Cardiac septum (tissue), 1 donor: ENCODE measurements at regions not wholly inside any gene's neighbourhood (a gene's known extent, or its start where the extent isn't known, plus 50 kb on each side); places are given as distances from the start of the nearest gene placed in this dataset.
"Not testable (repeated sequence)": the region's sequence is repeated elsewhere in the genome, so short reads cannot be mapped to it uniquely, and the experiment has no call there.

Source experiments
- DNase-seq: peaks from one replicate; pipeline ENCODE4 v3.0.0-alpha.2; 2020; ENCODE audit warnings: low spot score
- intact Hi-C: fragments of 100-400 bp; cut with DNase I; formaldehyde crosslinking; loops from one replicate; pipeline ENCODE4 v1.14.0; 2022
- donor health status: DM: no; HTN: no; CAD: no.

DNA sequence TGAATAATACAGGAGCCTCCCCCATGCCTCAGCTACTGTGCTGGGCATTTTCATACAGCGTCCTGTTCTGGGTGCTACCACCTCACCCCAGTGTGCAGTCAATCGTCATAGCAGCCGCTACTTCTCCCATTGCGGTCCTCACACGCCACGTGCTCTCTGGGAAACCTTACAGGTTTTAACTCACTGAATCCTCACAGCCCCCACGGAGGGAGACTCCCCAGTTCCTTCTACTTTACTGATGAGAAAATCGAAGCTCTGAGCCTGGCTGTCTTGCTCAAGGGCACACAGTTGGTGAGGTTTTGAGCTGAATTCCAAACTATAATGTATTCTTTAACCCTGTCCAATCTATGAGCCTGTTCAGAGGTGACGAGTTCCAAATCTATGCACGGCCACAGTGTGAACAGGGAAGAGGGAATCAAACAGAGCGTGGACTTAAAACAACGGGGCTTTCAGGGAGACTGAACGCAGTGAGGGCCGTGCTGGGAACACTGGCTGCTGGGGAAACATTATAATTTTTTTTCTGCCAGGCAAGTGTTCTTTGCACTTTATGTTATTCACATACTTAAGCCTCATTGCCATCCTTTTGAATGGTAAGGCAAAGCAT is 421.5 kb downstream of the BRD1 start:
- peak; percentile 66 for DNase-seq
- intact Hi-C loops, result no loop called here

DNA sequence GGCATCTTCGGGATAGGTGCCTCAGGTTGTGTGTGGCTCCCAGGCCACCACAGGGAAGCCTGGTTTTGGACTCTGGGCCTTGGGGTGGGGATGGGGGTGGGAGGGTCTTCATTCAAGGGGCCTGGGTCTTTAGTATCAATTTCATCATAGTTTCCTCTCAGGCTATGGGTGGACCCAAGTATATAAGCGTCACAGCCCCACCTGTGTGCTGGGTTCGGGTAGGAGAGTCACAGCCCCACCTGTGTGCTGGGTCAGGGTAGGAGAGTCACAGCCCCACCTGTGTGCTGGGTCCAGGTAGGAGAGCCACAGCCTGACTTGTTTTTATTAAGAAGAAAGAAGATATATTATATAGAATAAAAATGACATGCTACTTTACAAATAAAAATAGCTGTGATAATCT is 422.1 kb downstream of the BRD1 start:
- intact Hi-C loops, result no loop called here
- DNase-seq, result peak; percentile 12

DNA sequence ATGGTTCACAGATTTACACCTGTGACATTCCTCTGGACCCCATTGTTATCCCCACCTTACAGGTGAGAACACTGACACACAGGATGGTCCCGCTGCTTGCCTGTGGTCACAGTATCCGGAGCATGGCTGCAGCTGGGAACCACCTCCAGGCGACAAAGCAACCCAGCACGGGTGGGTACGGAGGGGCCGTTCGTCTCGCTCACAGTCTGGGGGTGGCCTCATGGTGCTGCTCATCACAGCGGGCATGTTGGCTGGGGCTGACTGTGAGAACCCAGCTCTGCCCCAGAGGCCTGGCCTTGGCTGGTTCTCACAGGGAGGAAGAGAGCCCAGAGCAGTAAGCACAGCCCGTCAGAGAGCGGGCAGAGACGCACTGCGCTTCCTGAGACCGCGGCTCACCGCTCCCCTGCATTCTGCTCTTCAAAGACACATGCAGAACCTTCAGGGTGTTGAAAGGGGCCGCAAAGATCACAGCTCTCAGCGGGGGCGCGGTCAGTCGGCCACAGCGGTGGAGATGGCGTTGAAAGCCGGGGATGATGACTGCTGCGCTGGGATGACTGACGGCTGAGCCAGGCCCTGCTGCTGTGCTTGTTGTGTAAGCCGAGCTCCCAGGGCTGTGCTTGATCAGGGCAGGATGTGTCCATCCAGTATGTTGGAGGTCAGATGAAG is 423.0 kb downstream of the BRD1 start:
- peak; percentile 36 for DNase-seq
- intact Hi-C loops, result no loop called here

DNA sequence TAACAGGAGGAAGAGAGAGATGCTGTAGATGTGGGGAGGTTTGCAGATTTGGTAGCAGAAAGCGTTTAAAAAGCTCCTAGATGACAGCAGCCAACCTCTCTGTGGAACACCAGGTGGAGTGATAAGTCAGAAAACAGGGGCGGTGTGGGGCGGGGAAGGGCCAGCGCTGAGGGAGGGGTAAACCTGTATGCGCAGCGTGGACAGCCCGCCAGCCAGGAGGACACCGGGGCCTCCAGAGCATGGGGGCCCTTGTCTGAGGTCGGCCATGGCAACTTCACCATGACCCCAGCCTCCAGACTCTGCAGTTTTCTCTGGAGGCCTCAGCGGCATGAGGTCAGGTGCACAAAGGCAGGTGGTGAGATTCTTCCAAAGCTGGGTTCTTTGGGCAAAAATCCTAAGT is 423.7 kb downstream of the BRD1 start:
- intact Hi-C loops, result no loop called here
- peak; percentile 33 for DNase-seq

DNA sequence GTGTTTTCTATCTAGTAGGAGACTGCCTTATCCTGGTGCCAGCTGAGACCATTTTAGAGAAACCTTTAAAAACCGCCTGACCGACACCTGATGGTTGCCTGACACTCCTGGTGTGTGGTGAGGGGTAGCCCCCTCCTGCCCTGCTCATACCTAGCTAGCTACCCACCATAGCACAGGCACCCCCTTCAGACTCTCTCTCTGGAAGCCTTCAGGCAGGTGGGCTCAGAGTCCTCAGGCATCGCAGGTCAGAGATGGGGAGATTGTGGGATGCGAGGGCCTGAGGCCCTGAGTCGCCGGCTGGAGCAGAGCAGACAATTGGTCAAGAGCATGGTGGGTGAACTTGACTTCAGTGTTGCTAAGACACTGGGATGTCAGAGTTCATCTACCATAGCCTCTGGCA is 424.6 kb downstream of the BRD1 start:
- DNase-seq, result peak; percentile 69
- intact Hi-C loops, result no loop called here

DNA sequence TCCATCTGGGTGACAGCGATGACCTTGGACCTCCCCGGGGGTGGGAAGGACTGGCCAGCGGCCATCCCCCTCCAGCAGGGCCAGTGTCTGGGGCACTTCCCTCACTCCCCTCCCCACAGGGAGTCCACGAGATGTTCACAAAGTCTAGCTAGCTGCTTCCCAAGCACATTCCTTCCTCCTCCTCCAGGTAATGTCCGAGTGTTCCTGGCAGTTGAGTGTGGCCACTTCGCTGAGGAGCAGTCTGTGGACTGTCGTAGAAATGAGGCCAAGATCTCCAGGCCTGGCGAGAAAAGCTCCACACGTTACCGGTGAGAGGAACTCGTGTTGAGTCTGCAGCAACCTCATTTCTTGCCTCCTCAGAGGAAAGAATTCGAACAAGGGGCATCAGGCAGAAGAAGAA is 425.5 kb downstream of the BRD1 start:
- DNase-seq, result peak; percentile 31
- intact Hi-C loops, result no loop called here

DNA sequence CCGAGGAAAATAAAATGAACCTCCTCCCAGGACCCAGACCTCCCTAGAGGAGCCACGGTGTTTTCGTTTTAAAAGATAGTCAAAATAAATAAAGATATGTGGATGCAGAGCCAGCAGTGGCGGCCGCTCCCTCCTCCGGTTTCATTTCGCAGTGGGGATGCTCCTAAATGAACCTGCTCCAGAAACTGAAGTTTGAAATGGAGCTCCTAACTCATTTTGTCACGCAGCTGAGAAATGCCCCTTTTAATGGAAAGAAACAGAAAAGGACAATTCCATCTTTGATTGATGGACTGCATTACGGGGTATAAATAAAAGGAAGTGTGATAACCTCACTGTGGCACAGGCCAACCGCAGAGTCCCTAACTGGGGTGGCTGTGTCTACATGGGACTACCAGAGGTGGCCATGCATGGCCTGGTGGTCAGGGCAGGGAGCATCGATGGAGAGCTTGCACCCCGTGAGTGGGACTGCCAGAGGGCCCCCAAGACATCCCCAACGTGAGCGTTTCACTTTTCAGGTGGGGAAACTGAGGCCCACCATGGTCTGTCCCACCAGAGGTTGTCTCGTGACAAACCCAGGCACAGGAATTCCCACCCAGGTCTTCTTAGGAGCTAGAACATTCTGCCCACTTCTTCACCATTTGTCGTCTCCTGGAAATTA is 426.6 kb downstream of the BRD1 start:
- intact Hi-C loops, result no loop called here

DNA sequence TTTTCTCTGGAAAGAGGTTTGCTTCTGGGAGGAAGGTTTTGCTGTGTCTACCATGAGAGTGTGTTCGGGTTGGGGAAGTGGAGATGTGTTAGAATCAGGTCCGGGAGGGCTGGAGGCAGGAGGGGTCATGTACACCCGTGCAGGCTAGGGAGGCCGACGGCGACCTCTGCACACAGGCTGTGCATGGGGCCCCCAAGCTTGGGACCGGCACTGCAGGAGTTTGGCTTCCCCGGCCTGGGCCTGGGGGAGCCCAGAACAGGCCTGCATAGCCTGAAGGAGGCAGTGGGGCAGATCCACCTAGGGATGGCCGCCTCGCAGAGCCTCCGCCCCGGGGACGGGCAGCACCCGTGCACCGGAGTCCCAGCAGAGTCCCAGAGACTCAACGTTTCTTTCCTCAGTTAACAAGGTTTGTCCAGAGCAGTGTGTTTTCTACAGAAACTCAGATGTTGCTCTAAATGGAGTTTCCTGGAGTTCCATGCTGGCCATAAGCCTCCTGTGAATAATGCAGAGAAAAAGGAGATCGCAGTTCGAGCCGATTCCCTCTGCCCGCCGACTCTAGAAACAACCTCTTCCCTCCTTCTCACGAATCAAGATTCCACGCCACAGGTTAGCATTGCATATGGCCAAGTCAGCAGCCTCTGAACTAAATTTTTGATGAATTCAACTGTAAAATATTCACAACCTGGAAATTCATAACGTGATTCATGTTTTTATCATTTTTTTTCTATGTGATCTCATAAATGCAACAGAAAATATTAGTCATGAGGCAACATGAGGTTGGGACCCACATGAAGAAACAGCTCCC is 427.3 kb downstream of the BRD1 start:
- intact Hi-C loops, result no loop called here
- peak; percentile 62 for DNase-seq

More for the DNA sequence above, 426.6 kb downstream of the BRD1 start:
- DNase-seq, result peak; percentile 62

DNA sequence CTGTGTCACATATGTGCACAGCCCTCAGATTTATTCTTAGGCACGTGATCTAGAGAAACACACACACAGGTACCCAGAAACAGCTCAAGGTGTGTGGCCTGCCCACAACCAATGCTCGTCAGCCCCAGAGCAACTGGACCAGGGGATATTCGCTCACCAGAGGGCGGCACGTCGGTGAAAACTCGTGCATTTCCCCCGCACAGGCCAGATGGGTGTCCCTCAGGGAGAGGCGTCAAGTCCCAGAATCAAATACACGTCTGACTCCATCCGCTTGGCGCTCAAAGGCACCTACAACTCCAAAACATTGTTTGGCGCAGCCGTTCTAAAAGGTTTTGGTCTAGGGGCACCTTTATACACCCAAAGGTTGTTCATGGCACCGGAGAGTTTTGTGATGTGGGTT is 429.0 kb downstream of the BRD1 start:
- intact Hi-C loops, result no loop called here
- peak; percentile 19 for DNase-seq

DNA sequence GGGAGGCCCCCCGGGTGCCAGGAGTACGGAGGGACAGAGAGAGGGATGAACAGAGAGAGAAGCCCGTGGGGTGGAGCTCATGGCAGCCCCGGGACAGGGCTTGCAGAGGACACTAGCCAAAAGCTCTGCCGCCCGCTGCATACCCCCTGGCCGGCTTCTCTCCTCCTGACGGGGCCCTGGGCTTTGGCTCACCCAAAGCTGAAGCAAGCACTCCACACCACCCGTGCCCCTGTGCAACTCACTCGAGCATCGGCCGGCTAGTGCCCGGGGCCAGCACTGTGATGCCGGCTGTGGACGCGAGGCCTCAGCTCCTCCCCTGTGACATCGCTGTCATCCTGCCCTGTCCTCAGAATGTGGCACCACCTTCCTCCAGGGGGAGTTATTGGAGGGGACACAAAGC is 429.6 kb downstream of the BRD1 start:
- intact Hi-C loops, result no loop called here
- DNase-seq, result peak; percentile 47

DNA sequence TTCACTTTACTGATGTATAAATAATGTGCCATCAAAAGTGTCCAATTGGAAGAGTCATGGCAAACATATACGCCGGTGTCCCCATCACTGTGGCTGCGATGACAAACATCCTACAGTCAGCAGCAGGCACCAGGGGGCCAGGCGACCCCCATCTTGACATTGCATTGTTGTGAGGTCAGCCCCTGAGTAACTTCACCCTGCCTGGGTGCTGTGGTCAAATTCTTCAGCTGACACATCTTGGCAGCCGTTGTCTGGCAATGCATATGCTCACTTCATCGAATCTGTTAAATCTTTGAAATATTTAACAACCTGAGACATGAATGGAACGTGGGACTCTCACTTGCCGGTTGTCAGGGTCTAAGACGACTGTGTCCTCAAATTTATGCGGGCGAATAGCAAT is 430.9 kb downstream of the BRD1 start:
- DNase-seq, result peak; percentile 31
- intact Hi-C loops, result no loop called here

DNA sequence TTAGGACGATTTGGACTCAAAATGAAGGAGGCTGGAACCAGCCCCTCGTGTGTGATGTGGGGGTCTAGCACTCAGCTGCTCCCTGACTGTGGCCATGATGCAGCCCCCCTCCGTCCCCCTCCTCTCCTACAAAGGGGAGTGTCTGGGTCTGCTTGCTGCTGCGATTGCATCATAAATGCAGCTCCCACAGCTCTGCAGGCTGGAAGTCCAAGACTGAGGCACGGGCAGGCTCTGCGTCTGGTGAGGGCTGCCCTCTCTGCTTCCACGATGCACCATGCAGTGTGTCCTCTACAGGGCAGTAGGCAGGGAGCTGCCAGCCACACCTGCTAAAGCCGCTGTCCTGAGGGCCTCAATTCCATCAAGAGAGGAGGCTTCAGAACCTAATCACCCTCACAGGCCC is 432.1 kb downstream of the BRD1 start:
- no peak for DNase-seq
- intact Hi-C loops, result no loop called here

DNA sequence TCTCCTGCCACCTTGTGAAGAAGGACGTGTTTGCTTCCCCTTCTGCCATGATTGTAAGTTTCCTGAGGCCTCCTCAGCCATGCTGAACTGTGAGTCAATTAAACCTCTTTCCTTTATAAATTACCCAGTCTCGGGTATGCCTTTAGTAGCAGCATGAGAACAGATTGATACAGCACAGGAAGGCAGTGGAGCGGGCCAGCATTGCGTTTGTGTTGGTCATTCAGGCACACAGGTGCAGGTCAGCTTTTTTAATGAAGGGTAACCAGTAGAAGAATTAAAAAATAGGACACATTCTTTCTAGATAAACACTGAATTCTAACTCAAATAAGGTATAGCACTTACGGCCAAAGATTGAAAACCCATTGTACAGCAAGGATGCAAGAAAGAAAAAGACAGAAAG is 432.6 kb downstream of the BRD1 start:
- intact Hi-C loops, DNase-seq: not testable (repeated sequence)

DNA sequence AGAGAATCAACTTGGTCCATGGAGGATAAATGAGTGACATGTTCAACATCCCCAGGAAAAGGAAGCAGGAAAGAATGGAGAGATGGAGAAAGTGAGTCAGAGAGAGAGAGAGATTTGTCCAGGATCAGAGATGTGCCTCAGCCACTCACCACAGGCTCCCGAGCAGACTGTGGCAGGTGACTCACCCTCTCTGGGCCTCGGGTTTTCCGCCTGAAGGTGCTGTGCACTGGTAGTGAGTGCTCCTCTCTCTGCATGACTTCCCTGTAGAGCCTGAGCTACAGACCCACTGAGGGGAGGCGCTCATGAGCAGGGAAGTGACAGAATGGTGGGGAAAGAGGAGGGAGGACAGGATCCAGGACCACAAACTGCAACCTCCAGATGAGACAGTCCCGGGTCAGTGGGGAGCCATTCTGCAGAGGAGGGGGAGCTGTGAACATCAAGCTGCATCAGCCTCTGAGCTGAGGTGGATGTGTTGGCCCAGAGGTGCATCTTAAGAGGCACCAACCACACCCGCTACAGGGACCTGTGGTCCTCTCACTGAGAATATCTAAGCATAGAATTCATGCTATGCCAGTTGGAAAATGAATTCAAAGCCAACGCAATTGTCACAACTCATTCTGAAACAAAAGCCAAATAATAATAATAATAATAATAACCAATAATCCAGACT is 433.4 kb downstream of the BRD1 start:
- intact Hi-C loops, result no loop called here

DNA sequence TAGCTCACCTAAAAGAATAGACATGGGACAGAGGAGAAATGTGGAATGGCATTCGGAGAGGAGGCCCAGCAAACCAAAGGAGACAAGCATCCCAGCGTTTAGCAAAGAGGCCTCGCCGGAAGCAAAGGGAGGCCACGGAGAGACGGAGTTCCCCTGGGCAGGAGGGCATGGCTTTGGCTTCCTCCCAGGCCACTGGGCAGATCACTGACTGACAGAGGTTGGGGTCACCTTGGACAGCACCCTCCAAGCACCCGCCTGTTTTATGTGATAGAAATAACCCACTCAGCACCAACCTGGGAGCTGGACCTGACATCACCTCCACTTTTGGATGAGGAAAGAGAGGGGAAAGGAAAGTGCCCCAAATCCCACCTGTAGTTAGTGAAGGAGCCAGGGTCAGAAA is 434.1 kb downstream of the BRD1 start:
- DNase-seq, result peak; percentile 44
- intact Hi-C loops, result no loop called here

More for the DNA sequence above, 433.4 kb downstream of the BRD1 start:
- DNase-seq, result peak; percentile 53

DNA sequence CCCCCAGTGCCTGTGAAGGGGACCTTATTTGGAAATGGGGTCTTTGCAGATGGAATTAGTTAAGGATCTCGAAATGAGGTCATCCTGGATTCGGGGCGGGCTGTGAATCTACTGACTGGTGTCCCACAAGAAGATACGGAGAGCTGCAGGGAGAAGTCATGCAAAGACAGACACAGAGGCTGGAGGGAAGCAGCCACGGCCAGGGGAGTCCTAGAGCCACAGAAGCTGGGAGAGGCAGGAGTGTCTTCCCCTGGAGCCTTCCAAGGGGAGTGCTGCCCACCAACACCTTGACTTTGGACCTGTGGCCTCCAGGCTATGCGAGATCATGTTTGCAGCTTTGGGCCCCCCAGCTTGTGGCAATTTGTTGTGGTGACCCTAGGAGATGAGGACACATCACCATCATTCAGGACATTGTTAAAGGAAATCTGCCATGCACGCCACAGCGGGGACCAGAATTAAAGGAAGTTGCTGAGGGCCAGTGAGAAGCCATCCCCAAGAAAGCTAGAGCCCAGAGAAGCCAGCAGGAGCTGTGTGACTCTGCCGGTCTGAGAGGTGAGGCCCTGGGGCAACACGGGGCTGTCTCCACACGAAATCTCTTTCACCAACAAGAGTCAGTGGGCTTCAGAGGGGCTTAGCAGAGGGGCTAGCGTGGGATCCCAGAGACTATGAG is 434.7 kb downstream of the BRD1 start:
- peak; percentile 41 for DNase-seq
- intact Hi-C loops, result no loop called here

DNA sequence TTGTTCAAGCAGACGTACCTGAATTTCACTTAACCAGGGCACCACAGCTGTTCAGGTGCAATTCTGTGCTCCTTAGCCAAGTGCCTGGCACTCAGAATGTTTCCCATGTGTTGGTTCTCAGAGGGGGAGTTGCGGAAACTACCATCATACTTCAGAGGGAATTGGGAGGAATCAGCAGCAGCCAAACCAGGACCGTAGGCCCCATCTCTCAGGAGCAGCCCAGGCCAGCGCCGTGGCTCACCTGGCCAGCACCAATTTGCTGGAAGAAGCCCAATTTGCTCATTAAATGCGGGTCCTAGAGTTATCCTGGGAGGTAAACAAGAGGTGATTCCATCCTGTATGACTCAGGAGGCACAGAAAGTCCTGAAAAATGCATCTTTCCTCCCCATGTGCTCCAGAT is 435.4 kb downstream of the BRD1 start:
- peak; percentile 26 for DNase-seq
- intact Hi-C loops, result no loop called here

DNA sequence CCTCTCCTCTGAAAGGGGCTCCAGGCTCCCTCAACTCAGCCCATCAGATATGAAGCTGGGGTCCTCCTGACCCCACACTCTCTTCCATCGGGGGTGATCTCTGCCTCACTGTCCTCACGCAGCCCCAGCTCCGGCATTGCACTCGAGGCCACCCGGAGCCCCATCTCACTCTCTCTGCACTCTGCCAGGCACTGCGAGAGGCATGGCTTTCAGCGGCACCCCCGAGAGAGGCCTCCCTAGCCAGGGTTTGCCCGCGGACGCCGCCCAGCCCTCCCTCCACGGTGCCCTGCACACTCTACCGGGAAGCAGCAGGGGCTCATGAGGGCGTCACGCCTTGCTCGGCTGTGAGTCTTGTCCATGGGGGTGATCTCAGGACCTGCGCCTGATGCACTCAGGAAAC is 436.2 kb downstream of the BRD1 start:
- peak; percentile 58 for DNase-seq
- intact Hi-C loops, result no loop called here

DNA sequence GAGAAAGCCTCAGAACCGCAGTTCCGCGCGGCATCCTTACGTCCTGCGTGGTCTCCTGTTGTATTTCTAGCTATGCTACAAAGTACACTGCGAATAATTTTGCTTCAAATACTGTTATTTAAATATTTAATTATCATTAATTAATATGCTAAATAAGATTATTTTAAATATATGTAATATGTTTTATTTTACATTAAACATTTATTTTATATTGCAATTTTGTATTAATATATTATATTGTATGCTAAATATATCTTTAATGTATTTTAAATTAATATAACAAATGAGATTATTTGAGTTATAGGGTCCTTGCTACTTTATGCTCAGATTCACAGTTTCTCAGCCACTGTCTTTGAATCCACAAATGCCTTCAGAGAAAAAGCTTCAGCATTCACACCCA is 436.7 kb downstream of the BRD1 start:
- no peak for DNase-seq
- intact Hi-C loops, result no loop called here
